SK-N-MC (cell line): ENCODE measurements at regions not wholly inside any gene's neighbourhood (a gene's known extent, or its start where the extent isn't known, plus 50 kb on each side); places are given as distances from the start of the nearest gene placed in this dataset.

Source experiments
- DNase-seq: peaks from one replicate; pipeline ENCODE4 v3.0.0-alpha.2; 2011; ENCODE audit warnings: low read depth, low spot score
- H3K27ac ChIP-seq: fragments of 200-600 bp; sonication (generic); 2 replicates; pipeline ENCODE4 v1.5.1; 2016; ENCODE audit warnings: mixed run types
- H3K36me3 ChIP-seq: fragments of 200-600 bp; sonication (generic); 2 replicates; pipeline ENCODE4 v1.6.1; 2017; ENCODE audit warnings: antibody characterized with exemption, low read length, mixed read lengths; ENCODE audit not compliant: insufficient read depth
- H3K4me3 ChIP-seq: fragments of 200-600 bp; sonication (generic); 2 replicates; pipeline ENCODE4 v1.5.1; 2016
- H3K9ac ChIP-seq: fragments of 200-600 bp; sonication (generic); 2 replicates; pipeline ENCODE4 v1.8.0; 2017; ENCODE audit warnings: mixed run types, mixed read lengths; ENCODE audit not compliant: insufficient read length
- H3K9me3 ChIP-seq: fragments of 200-600 bp; sonication (generic); 2 replicates; pipeline ENCODE4 v1.6.1; 2017; ENCODE audit warnings: low read depth, mild to moderate bottlenecking, antibody characterized with exemption, low read length, moderate library complexity, mixed read lengths
- EZH2 ChIP-seq: fragments of 200-600 bp; sonication (generic); IDR thresholded peaks from one replicate; pipeline ENCODE4 v1.6.1; 2017; ENCODE audit warnings: antibody characterized with exemption
- FOXP2 ChIP-seq: optimal IDR thresholded peaks from 2 replicates; pipeline ENCODE3; 2011; ENCODE audit warnings: mild to moderate bottlenecking, moderate library complexity; ENCODE audit not compliant: insufficient read depth; ENCODE audit errors: extremely low read length, control extremely low read depth
- POLR2AphosphoS5 ChIP-seq: IDR thresholded peaks from 2 replicates; pipeline ENCODE4 v1.6.1; 2012; ENCODE audit warnings: mild to moderate bottlenecking, low read depth, low read length, borderline replicate concordance

DNA sequence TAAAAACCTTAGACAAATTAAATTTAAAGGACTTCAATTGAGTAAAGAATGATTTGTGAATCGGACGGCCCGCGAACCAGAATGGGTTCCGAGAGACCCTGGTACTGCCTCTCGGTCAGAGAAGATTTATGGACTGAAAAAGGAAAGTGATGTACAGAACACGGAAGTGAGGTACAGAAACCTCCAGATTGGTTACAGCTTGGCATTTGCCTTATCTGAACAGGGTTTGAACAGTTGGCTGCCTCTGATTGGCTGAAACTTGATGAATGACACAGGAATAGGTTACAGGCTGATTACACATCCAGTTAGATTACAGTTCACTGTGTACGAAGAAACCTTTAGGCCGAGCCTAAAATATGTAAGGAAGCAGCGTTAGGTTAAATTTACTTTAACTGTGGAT, 156.5 kb upstream of the EGFLAM start:
- Histone ChIP-seq H3K4me3 (no peak overlapping the region), H3K27ac (no peak overlapping the region), H3K9ac (no peak overlapping the region), H3K9me3 (no peaks in the 10 kb centered on the region), H3K36me3 (no peaks in the 10 kb centered on the region)
- TF ChIP-seq EZH2 (no peak), FOXP2 (no peak), POLR2AphosphoS5 (no peak)
- DNase-seq, result no peak

- no peaks in the 10 kb centered on the region for H3K36me3 ChIP-seq
These were observed 158.9 kb upstream of the EGFLAM start for GRCh38 chr5:38099205-38100168.

GRCh38 chr5:38094889-38095288, 163.5 kb upstream of the EGFLAM start:
- no peak for DNase-seq
- Histone ChIP-seq H3K4me3 (no peak overlapping the region), H3K36me3 (no peaks in the 10 kb centered on the region), H3K9ac (no peak overlapping the region), H3K9me3 (no peaks in the 10 kb centered on the region), H3K27ac (no peak overlapping the region)
- no peak for TF ChIP-seq EZH2
- TF ChIP-seq POLR2AphosphoS5, result no peak
- no peak for TF ChIP-seq FOXP2

More at GRCh38 chr5:38099205-38100168, 158.9 kb upstream of the EGFLAM start:
- TF ChIP-seq EZH2, result no peak
- no peak for TF ChIP-seq POLR2AphosphoS5
- TF ChIP-seq FOXP2, result no peak
- H3K4me3 ChIP-seq, result no peak overlapping the region
- no peaks in the 10 kb centered on the region for H3K9me3 ChIP-seq
- H3K9ac ChIP-seq, result no peak overlapping the region
- H3K27ac ChIP-seq, result no peak overlapping the region
- no peak for DNase-seq

DNA sequence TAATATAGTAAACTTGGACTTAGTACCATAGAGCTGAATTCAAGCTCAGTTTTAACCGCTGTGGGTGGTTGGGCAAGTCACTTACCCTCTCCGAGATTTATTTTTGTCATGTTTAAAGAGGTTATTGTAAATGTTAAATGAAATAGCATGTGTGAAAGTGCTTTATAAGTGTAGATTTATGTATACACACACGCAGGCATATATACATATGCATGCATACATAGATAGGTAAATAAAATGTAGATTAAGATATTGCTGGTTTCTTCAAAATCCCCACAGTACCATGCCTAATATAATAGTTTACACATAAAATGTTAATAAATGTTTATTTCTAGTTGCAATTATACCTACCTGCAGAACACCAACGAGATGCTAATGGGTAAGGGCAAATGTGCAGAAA, 164.5 kb upstream of the EGFLAM start:
- TF ChIP-seq POLR2AphosphoS5, result no peak
- no peak for TF ChIP-seq FOXP2
- no peak for TF ChIP-seq EZH2
- H3K4me3 ChIP-seq, result no peak overlapping the region
- no peaks in the 10 kb centered on the region for H3K9me3 ChIP-seq
- no peak overlapping the region for H3K9ac ChIP-seq
- DNase-seq, result no peak
- H3K36me3 ChIP-seq, result no peaks in the 10 kb centered on the region
- no peak overlapping the region for H3K27ac ChIP-seq

DNA sequence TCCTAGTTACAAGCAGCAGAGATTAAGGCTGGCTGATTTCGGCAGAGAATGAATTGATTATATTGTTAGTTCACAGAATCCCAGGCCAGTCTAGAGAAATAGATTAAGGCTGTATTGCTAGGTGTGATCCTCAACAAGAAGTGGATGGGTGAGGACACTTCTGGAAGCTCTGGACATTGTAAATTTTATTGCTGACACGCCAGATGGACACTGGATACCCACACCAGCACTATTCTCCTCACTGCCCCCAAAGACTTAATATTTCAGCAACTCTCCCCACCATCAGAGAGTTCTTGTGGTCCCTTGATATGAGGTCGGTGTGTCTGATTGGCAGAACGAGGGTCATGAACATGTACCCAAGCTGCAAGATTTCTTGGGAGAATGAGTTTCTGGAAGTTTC, 171.6 kb upstream of the EGFLAM start:
- no peaks in the 10 kb centered on the region for H3K36me3 ChIP-seq
- no peak overlapping the region for H3K9ac ChIP-seq
- TF ChIP-seq FOXP2 (no peak), POLR2AphosphoS5 (no peak), EZH2 (no peak)
- H3K27ac ChIP-seq, result no peak overlapping the region
- no peak for DNase-seq
- no peak overlapping the region for H3K4me3 ChIP-seq
- H3K9me3 ChIP-seq, result no peaks in the 10 kb centered on the region

DNA sequence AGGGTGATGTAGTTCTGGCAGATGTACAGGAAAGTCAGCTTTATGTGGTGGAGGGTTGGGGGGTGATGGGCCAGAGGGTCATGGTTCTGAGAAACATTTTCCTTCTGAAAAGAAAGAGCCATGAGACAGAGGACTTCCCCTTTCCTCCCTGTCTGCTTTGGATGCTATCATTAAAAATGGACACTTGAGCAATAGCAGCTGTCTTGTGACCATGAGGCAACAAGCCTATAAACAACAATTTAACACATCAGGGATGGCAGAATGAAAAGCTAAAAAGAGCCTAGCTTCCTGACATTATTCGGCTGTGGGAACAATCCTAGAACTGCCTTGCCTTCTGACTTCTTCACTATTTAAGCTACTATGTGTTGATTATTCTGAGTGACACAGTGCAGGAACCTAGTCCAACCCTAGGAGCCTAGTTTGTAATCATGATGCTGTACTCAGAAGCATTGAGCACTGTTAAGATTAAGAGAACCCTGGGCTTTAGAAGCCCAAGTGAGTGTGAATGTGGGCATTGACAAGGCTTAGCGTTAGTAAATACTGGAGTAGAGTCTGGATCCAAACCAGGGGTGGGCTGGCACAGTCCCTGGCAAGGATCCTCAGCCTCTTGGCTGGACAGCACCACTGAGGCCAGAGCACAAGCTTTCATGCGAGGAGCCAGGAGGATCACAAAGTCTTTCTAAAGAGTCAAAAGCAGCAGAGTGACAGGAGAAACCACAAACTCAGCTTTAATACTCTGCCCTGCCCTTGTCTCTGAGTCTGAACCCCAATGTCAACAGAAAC, 178.5 kb upstream of the EGFLAM start:
- no peak for DNase-seq
- TF ChIP-seq FOXP2 (no peak), POLR2AphosphoS5 (no peak), EZH2 (no peak)
- Histone ChIP-seq H3K4me3 (no peak overlapping the region), H3K9ac (no peak overlapping the region), H3K27ac (no peak overlapping the region), H3K36me3 (no peaks in the 10 kb centered on the region), H3K9me3 (no peaks in the 10 kb centered on the region)

DNA sequence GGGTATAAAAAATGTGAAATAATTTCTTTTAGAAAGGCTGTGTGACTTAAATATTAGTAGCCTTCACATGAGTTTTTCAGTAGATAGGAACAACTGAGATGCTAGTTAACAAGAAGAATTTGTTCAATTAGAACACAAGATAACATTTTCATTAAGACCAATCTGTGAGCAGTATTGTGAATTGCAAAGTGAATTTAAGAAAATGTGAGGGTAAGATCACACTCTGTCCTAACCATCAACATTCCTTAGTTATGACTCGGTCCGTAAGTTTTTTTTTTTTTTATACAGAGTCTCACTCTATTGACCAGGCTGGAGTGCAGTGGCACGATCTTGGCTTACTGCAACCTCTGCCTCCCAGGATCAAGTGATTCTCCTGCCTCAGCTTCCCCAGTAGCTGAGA, 180.2 kb upstream of the EGFLAM start:
- no peak overlapping the region for H3K27ac ChIP-seq
- no peak overlapping the region for H3K4me3 ChIP-seq
- H3K36me3 ChIP-seq, result no peaks in the 10 kb centered on the region
- no peaks in the 10 kb centered on the region for H3K9me3 ChIP-seq
- TF ChIP-seq EZH2 (no peak), FOXP2 (no peak), POLR2AphosphoS5 (no peak)
- DNase-seq, result no peak
- H3K9ac ChIP-seq, result no peak overlapping the region

DNA sequence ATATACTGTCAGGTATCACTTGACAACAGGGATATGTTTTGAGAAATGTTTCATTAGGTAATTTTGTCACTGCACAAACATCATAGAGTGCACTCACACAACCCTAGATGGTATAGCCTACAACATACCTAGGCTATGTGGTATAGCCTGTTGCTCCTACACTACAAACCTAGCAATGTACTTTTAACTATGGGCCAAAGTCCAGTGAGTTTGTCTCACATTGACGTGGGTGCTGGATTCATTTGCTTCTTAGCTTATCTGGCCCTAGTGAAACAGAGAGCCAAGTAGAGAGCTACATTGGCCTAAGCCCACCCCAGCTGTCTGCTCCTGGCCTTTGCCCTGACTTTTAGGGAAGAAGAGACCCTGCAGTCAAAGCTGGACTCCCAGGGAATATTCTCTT, 180.7 kb upstream of the EGFLAM start:
- Histone ChIP-seq H3K9me3 (no peaks in the 10 kb centered on the region), H3K4me3 (no peak overlapping the region), H3K36me3 (no peaks in the 10 kb centered on the region), H3K27ac (no peak overlapping the region), H3K9ac (no peak overlapping the region)
- no peak for DNase-seq
- TF ChIP-seq FOXP2 (no peak), POLR2AphosphoS5 (no peak), EZH2 (no peak)
